OCI-LY1 (cell line): ENCODE measurements at regions not wholly inside any gene's neighbourhood (a gene's known extent, or its start where the extent isn't known, plus 50 kb on each side); places are given as distances from the start of the nearest gene placed in this dataset.

ENCODE experiments used
- H2AFZ ChIP-seq: fragments of 200-600 bp; sonication (generic), shearing (Covaris generic); 2 replicates; pipeline ENCODE4 v1.6.0; 2014; ENCODE audit warnings: antibody characterized with exemption, mild to moderate bottlenecking, low read length
- H3F3A ChIP-seq: fragments of 200-600 bp; sonication (generic), shearing (Covaris generic); 2 replicates; pipeline ENCODE4 v1.6.0; 2014; ENCODE audit warnings: mild to moderate bottlenecking, antibody characterized with exemption, low read length, moderate library complexity; ENCODE audit not compliant: insufficient read depth
- H3K27ac ChIP-seq: fragments of 200-600 bp; sonication (generic); 2 replicates; pipeline ENCODE4 v1.5.1; 2014; ENCODE audit warnings: low read length, mixed run types, mild to moderate bottlenecking, low read depth; ENCODE audit not compliant: poor library complexity, severe bottlenecking
- H3K27me3 ChIP-seq: fragments of 200-600 bp; sonication (generic); 2 replicates; pipeline ENCODE4 v1.6.0; 2014; ENCODE audit warnings: antibody characterized with exemption, mild to moderate bottlenecking, low read length, moderate library complexity; ENCODE audit not compliant: insufficient read depth
- H3K36me3 ChIP-seq: fragments of 200-600 bp; sonication (generic); 2 replicates; pipeline ENCODE4 v1.6.1; 2014; ENCODE audit warnings: mild to moderate bottlenecking, antibody characterized with exemption, low read length, moderate library complexity, mixed read lengths; ENCODE audit not compliant: insufficient read depth
- H3K4me1 ChIP-seq: fragments of 200-600 bp; sonication (generic); 2 replicates; pipeline ENCODE4 v1.5.1; 2014; ENCODE audit warnings: mild to moderate bottlenecking, low read length, moderate library complexity; ENCODE audit not compliant: insufficient read depth, severe bottlenecking
- H3K4me2 ChIP-seq: fragments of 200-600 bp; sonication (generic), shearing (Covaris generic); 2 replicates; pipeline ENCODE4 v1.6.1; 2014; ENCODE audit warnings: low read length
- H3K4me3 ChIP-seq: fragments of 200-600 bp; sonication (generic); 2 replicates; pipeline ENCODE4 v1.5.1; 2014; ENCODE audit warnings: low read length, low read depth, mild to moderate bottlenecking, mixed read lengths; ENCODE audit not compliant: poor library complexity, severe bottlenecking
- H3K79me2 ChIP-seq: fragments of 200-600 bp; shearing (Covaris generic); 2 replicates; pipeline ENCODE4 v1.6.1; 2016; ENCODE audit warnings: mixed run types, low read length, mixed read lengths; ENCODE audit not compliant: insufficient read depth
- H3K9ac ChIP-seq: fragments of 200-600 bp; sonication (generic), shearing (Covaris generic); 2 replicates; pipeline ENCODE4 v1.6.1; 2014; ENCODE audit warnings: mild to moderate bottlenecking, low read length, mixed read lengths
- H3K9me2 ChIP-seq: fragments of 200-600 bp; sonication (generic), shearing (Covaris generic); 2 replicates; pipeline ENCODE4 v1.6.1; 2014; ENCODE audit warnings: low read depth, mild to moderate bottlenecking, low read length, mixed read lengths
- H3K9me3 ChIP-seq: fragments of 200-600 bp; shearing (Covaris generic); 2 replicates; pipeline ENCODE4 v1.6.1; 2014; ENCODE audit warnings: low read length, mixed read lengths
- H4K20me1 ChIP-seq: fragments of 200-600 bp; sonication (generic), shearing (Covaris generic); 2 replicates; pipeline ENCODE4 v1.6.0; 2016; ENCODE audit warnings: mild to moderate bottlenecking, low read length; ENCODE audit not compliant: insufficient read depth
- EZH2 ChIP-seq: fragments of 200-600 bp; sonication (generic), shearing (Covaris generic); IDR thresholded peaks from 2 replicates; pipeline ENCODE4 v1.8.0; 2017; ENCODE audit warnings: borderline replicate concordance, mixed run types, mild to moderate bottlenecking, antibody characterized with exemption, low read length, moderate library complexity, mixed read lengths
- TF ChIP-seq, protein P1 (sequence below): fragments of 200-600 bp; sonication (generic), shearing (Covaris generic); IDR thresholded peaks from 2 replicates; pipeline ENCODE4 v1.5.1; 2017; ENCODE audit warnings: mild to moderate bottlenecking, antibody characterized with exemption, low read length, moderate library complexity, mixed read lengths

DNA sequence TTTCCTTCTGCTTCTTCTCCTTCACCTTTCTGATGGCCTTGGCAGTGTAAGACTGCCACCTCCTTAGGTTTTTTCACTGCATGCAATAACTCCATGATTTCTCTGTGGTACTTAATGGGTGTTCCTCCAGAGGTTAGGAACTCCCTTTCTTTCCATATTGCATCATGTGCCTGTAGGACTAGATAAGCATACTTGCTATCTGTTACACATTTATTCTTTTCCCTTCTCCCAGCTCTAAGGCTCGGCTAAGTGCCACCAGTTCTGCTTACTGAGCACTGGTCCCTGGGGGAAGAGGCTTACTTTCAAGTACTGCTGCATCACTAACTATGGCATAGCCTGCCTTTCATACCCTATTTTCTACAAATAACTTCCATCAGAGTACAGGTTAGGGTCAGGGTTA is 351.8 kb downstream of the OTOL1 start:
- no peaks in the 10 kb centered on the region for H3K4me1 ChIP-seq
- H3K36me3 ChIP-seq: no peaks in the 10 kb centered on the region
- no peaks in the 10 kb centered on the region for H3K9me3 ChIP-seq
- no peak overlapping the region for H3K27ac ChIP-seq
- no peak overlapping the region for H2AFZ ChIP-seq
- H3K9me2 ChIP-seq: no peaks in the 10 kb centered on the region
- no peak overlapping the region for H3K4me2 ChIP-seq
- H3K79me2 ChIP-seq: no peaks in the 10 kb centered on the region
- H3K27me3 ChIP-seq: no peaks in the 10 kb centered on the region
- H3K4me3 ChIP-seq: no peak overlapping the region
- no peaks in the 10 kb centered on the region for H3F3A ChIP-seq
- no peak overlapping the region for H3K9ac ChIP-seq
- H4K20me1 ChIP-seq: no peaks in the 10 kb centered on the region
- TF ChIP-seq, protein P1, sequence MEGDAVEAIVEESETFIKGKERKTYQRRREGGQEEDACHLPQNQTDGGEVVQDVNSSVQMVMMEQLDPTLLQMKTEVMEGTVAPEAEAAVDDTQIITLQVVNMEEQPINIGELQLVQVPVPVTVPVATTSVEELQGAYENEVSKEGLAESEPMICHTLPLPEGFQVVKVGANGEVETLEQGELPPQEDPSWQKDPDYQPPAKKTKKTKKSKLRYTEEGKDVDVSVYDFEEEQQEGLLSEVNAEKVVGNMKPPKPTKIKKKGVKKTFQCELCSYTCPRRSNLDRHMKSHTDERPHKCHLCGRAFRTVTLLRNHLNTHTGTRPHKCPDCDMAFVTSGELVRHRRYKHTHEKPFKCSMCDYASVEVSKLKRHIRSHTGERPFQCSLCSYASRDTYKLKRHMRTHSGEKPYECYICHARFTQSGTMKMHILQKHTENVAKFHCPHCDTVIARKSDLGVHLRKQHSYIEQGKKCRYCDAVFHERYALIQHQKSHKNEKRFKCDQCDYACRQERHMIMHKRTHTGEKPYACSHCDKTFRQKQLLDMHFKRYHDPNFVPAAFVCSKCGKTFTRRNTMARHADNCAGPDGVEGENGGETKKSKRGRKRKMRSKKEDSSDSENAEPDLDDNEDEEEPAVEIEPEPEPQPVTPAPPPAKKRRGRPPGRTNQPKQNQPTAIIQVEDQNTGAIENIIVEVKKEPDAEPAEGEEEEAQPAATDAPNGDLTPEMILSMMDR: no peak
- no peak for TF ChIP-seq EZH2

DNA sequence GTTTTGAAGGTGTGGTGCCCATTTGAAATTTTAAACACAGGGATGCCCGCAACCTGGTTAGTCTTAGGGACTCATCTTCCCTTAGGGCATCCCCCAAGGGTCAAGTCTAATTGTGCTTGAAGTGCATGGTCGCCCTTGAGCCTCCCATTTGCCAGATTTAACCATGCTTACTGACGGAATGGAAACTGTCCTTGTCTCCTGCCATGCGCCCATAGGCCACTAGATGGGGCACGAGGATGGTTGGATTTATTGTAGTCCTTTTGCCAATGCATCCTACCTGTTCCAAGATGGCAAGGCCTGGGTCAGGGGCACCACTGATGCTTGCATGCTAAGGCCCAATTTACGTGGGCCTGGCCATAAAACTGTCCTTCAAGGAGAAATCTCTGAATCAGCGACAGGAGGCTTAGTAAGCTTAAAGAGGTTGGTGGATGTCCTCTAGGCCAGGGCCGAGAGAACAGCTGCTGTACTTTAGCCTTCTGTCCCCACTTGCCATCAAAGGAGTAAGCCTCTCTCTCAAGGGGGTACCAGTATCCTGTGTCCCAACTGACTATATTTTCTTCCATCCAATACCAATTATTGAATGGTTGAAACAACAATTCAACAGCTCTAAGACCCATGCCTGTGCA is 355.4 kb downstream of the OTOL1 start:
- Histone ChIP-seq H3K4me2 (no peak overlapping the region), H2AFZ (no peak overlapping the region), H3K27me3 (no peaks in the 10 kb centered on the region), H4K20me1 (no peaks in the 10 kb centered on the region), H3K9me3 (no peaks in the 10 kb centered on the region), H3K4me3 (no peak overlapping the region), H3K79me2 (no peaks in the 10 kb centered on the region), H3K9ac (no peak overlapping the region), H3F3A (no peaks in the 10 kb centered on the region), H3K4me1 (no peaks in the 10 kb centered on the region), H3K36me3 (no peaks in the 10 kb centered on the region), H3K9me2 (no peaks in the 10 kb centered on the region), H3K27ac (no peak overlapping the region)
- TF ChIP-seq EZH2: no peak
- TF ChIP-seq, protein P1: peak; percentile 89

DNA sequence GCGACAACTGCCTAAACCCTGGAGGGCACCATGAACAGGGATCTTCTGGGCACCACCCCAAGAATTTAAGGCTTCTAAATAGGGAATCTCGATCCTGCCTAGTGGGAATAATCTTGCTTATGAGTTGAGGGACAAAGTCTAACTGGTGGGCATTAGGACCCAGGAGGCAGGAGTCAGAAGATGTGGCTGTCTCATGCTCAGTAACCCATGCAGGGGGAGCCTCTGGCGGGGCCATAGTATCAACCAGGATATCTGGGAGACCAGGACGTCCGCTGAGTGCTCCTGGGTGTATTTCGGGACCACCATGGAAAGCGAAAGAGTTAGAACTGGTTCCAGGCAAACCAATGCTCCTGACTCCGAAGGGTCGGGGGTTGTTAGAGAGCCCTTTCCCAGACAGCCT is 356.1 kb downstream of the OTOL1 start:
- no peak overlapping the region for H2AFZ ChIP-seq
- H3K27ac ChIP-seq: no peak overlapping the region
- no peak overlapping the region for H3K4me2 ChIP-seq
- H3F3A ChIP-seq: no peaks in the 10 kb centered on the region
- no peaks in the 10 kb centered on the region for H3K36me3 ChIP-seq
- no peaks in the 10 kb centered on the region for H3K9me2 ChIP-seq
- no peaks in the 10 kb centered on the region for H4K20me1 ChIP-seq
- no peak overlapping the region for H3K4me3 ChIP-seq
- H3K4me1 ChIP-seq: no peaks in the 10 kb centered on the region
- H3K79me2 ChIP-seq: no peaks in the 10 kb centered on the region
- no peaks in the 10 kb centered on the region for H3K9me3 ChIP-seq
- no peak for TF ChIP-seq EZH2
- TF ChIP-seq, protein P1: no peak
- no peaks in the 10 kb centered on the region for H3K27me3 ChIP-seq
- H3K9ac ChIP-seq: no peak overlapping the region
